ENCODE measurements at regions not wholly inside any gene's neighbourhood (a gene's known extent, or its start where the extent isn't known, plus 50 kb on each side); places are given as distances from the start of the nearest gene placed in this dataset.

GRCh38 chr3:24591661-24592555 lies 97.3 kb upstream of the THRB start:
- 90% methylated on average over 5 of the region's 5 CpGs for WGBS, 2 donors
- no peaks in the 10 kb centered on the region for H3K4me1 ChIP-seq
- H3K27ac ChIP-seq, result no peak overlapping the region
- H3K27me3 ChIP-seq, result no peaks in the 10 kb centered on the region
- no peak overlapping the region for H3K4me3 ChIP-seq
- no peak for DNase-seq
- intact Hi-C loops (cut with DNase I; ENCODE audit: low total_unique reads), result no loop called here
- no peak for TF ChIP-seq POLR2A (IDR thresholded peaks at IDR 0.05)
- no peak for TF ChIP-seq CTCF (IDR thresholded peaks at IDR 0.05)
- no peaks in the 10 kb centered on the region for H3K9me3 ChIP-seq
- no peaks in the 10 kb centered on the region for H3K36me3 ChIP-seq (ENCODE audit: low read depth, missing control alignments)

GRCh38 chr3:24594161-24594560 lies 99.5 kb upstream of the THRB start:
- no peak for DNase-seq
- Histone ChIP-seq H3K27me3 (no peaks in the 10 kb centered on the region), H3K4me3 (no peak overlapping the region), H3K36me3 (ENCODE audit: low read depth, missing control alignments) (no peaks in the 10 kb centered on the region), H3K4me1 (no peaks in the 10 kb centered on the region), H3K9me3 (no peaks in the 10 kb centered on the region), H3K27ac (no peak overlapping the region)
- no peak for TF ChIP-seq POLR2A (IDR thresholded peaks at IDR 0.05)
- intact Hi-C loops (cut with DNase I; ENCODE audit: low total_unique reads), result no loop called here

GRCh38 chr3:24595796-24596195 lies 101.1 kb upstream of the THRB start:
- Histone ChIP-seq H3K27me3 (no peaks in the 10 kb centered on the region), H3K36me3 (ENCODE audit: low read depth, missing control alignments) (no peaks in the 10 kb centered on the region), H3K27ac (no peak overlapping the region), H3K9me3 (no peaks in the 10 kb centered on the region), H3K4me1 (no peaks in the 10 kb centered on the region), H3K4me3 (no peak overlapping the region)
- intact Hi-C loops (cut with DNase I; ENCODE audit: low total_unique reads), result no loop called here
- no peak for DNase-seq
- TF ChIP-seq CTCF (IDR thresholded peaks at IDR 0.05) (no peak), POLR2A (IDR thresholded peaks at IDR 0.05) (no peak)
- WGBS, 2 donors, result 79 to 84% methylated on average over 2 of the region's 2 CpGs

- WGBS, 2 donors, result 69 to 78% methylated on average over 2 of the region's 2 CpGs
- Histone ChIP-seq H3K36me3 (ENCODE audit: low read depth, missing control alignments) (no peaks in the 10 kb centered on the region), H3K4me3 (no peak overlapping the region), H3K4me1 (no peaks in the 10 kb centered on the region), H3K27ac (no peak overlapping the region), H3K27me3 (no peaks in the 10 kb centered on the region), H3K9me3 (no peaks in the 10 kb centered on the region)
- TF ChIP-seq CTCF (IDR thresholded peaks at IDR 0.05), result no peak
- TF ChIP-seq POLR2A (IDR thresholded peaks at IDR 0.05), result no peak
- intact Hi-C loops (cut with DNase I; ENCODE audit: low total_unique reads), result no loop called here
- DNase-seq, result no peak
Observed at GRCh38 chr3:24596626-24597025, 102.0 kb upstream of the THRB start.

- Histone ChIP-seq H3K27me3 (no peaks in the 10 kb centered on the region), H3K27ac (no peak overlapping the region), H3K4me3 (no peak overlapping the region), H3K9me3 (no peaks in the 10 kb centered on the region), H3K36me3 (ENCODE audit: low read depth, missing control alignments) (no peaks in the 10 kb centered on the region), H3K4me1 (no peaks in the 10 kb centered on the region)
- TF ChIP-seq CTCF (IDR thresholded peaks at IDR 0.05) (no peak), POLR2A (IDR thresholded peaks at IDR 0.05) (no peak)
- 76 to 85% methylated on average over 7 of the region's 7 CpGs for WGBS, 2 donors
- DNase-seq, result no peak
- intact Hi-C loops (cut with DNase I; ENCODE audit: low total_unique reads), result no loop called here
Observed at GRCh38 chr3:24598695-24599470, 104.2 kb upstream of the THRB start.

Measured in testis (tissue), 2 donors.